ENCODE measurements at regions not wholly inside any gene's neighbourhood (a gene's known extent, or its start where the extent isn't known, plus 50 kb on each side); places are given as distances from the start of the nearest gene placed in this dataset.

GRCh38 chr16:64138006-64138405 lies 983.9 kb downstream of the CDH11 start:
- Histone ChIP-seq H3K4me1 (ENCODE audit: insufficient read depth, low read length) (no peaks in the 10 kb centered on the region), H3K27me3 (ENCODE audit: control insufficient read depth in 1 of 2, insufficient read depth in 2 of 2, low read length in 2 of 2) (no peaks in the 10 kb centered on the region), H3K27ac (ENCODE audit: low read depth in 1 of 2, low read length in 2 of 2) (no peak overlapping the region), H3K4me3 (ENCODE audit: low read length) (no peak overlapping the region), H3K9me3 (ENCODE audit: control insufficient read depth in 1 of 2, insufficient read depth in 1 of 2, low read length in 2 of 2) (peaks cover 0 to 3% of the 10 kb centered on the region in 2 experiments), H3K36me3 (ENCODE audit: insufficient read depth, low read length) (no peaks in the 10 kb centered on the region)
- DNase-seq (no peak), ATAC-seq (ENCODE audit: poor library complexity) (no peak)
- Mint-ChIP-seq H3K4me1 (ENCODE audit: low read depth) (no peaks in the 10 kb centered on the region), H3K27ac (no peak overlapping the region), H3K36me3 (ENCODE audit: low read depth) (no peaks in the 10 kb centered on the region), H3K4me3 (no peak overlapping the region), H3K9me3 (peaks cover 17% of the 10 kb centered on the region), H3K27me3 (no peaks in the 10 kb centered on the region)
- ChIA-PET POLR2A (no interaction called here), CTCF (no interaction called here)
- TF ChIP-seq CTCF (IDR thresholded peaks at IDR 0.05) = no peak
- intact Hi-C loops (cut with DNase I, micrococcal nuclease) = no loop called here

- no peak overlapping the region for H3K4me3 Mint-ChIP-seq
- Histone ChIP-seq H3K36me3 (ENCODE audit: insufficient read depth, low read length) (no peaks in the 10 kb centered on the region), H3K27me3 (ENCODE audit: control insufficient read depth in 1 of 2, insufficient read depth in 2 of 2, low read length in 2 of 2) (no peaks in the 10 kb centered on the region), H3K4me1 (ENCODE audit: insufficient read depth, low read length) (no peaks in the 10 kb centered on the region), H3K27ac (ENCODE audit: low read depth in 1 of 2, low read length in 2 of 2) (no peak overlapping the region), H3K9me3 (ENCODE audit: control insufficient read depth in 1 of 2, insufficient read depth in 1 of 2, low read length in 2 of 2) (no peaks in the 10 kb centered on the region), H3K4me3 (ENCODE audit: low read length) (no peak overlapping the region)
- H3K9me3 Mint-ChIP-seq = peaks cover 16% of the 10 kb centered on the region
- CTCF ChIA-PET = no interaction called here
- no peaks in the 10 kb centered on the region for H3K4me1 Mint-ChIP-seq (ENCODE audit: low read depth)
- DNase-seq (no peak), ATAC-seq (ENCODE audit: poor library complexity) (no peak)
- no peaks in the 10 kb centered on the region for H3K36me3 Mint-ChIP-seq (ENCODE audit: low read depth)
- POLR2A ChIA-PET = no interaction called here
- intact Hi-C loops (cut with DNase I, micrococcal nuclease) = no loop called here
- no peak overlapping the region for H3K27ac Mint-ChIP-seq
- H3K27me3 Mint-ChIP-seq = no peaks in the 10 kb centered on the region
- TF ChIP-seq CTCF (IDR thresholded peaks at IDR 0.05) = no peak
Observed at GRCh38 chr16:64136743-64137142, 985.1 kb downstream of the CDH11 start.

- H3K36me3 ChIP-seq (ENCODE audit: insufficient read depth, low read length) = no peaks in the 10 kb centered on the region
- no peaks in the 10 kb centered on the region for H3K27me3 Mint-ChIP-seq
- DNase-seq (no peak), ATAC-seq (ENCODE audit: poor library complexity) (no peak)
- H3K36me3 Mint-ChIP-seq (ENCODE audit: low read depth) = no peaks in the 10 kb centered on the region
- no peak overlapping the region for H3K27ac ChIP-seq (ENCODE audit: low read depth in 1 of 2, low read length in 2 of 2)
- H3K4me3 ChIP-seq (ENCODE audit: low read length) = no peak overlapping the region
- no peaks in the 10 kb centered on the region for H3K4me1 Mint-ChIP-seq (ENCODE audit: low read depth)
- POLR2A ChIA-PET = no interaction called here
- no peak overlapping the region for H3K27ac Mint-ChIP-seq
- intact Hi-C loops (cut with DNase I, micrococcal nuclease) = no loop called here
- H3K4me1 ChIP-seq (ENCODE audit: insufficient read depth, low read length) = no peaks in the 10 kb centered on the region
- H3K27me3 ChIP-seq (ENCODE audit: control insufficient read depth in 1 of 2, insufficient read depth in 2 of 2, low read length in 2 of 2) = no peaks in the 10 kb centered on the region
- CTCF ChIA-PET = no interaction called here
- TF ChIP-seq CTCF (IDR thresholded peaks at IDR 0.05) = no peak
- no peaks in the 10 kb centered on the region for H3K9me3 ChIP-seq (ENCODE audit: control insufficient read depth in 1 of 2, insufficient read depth in 1 of 2, low read length in 2 of 2)
- peaks cover 15% of the 10 kb centered on the region for H3K9me3 Mint-ChIP-seq
- no peak overlapping the region for H3K4me3 Mint-ChIP-seq
Observed at GRCh38 chr16:64136314-64136713, 985.5 kb downstream of the CDH11 start.

Data from CD4-positive, alpha-beta T cell (primary cell).